Ovary (tissue), 3 donors: ENCODE measurements at regions not wholly inside any gene's neighbourhood (a gene's known extent, or its start where the extent isn't known, plus 50 kb on each side); places are given as distances from the start of the nearest gene placed in this dataset.
"Not testable (repeated sequence)": the region's sequence is repeated elsewhere in the genome, so short reads cannot be mapped to it uniquely, and the experiment has no call there.

Source experiments
- CTCF ChIP-seq, 3 donors: fragments of 450-650 bp in 2 of 3; fragments of 200-600 bp in 1 of 3; IDR thresholded peaks; one replicate each; pipeline versions ENCODE4 v1.5.1 to v1.8.0; 2016 to 2022; ENCODE audit warnings: antibody characterized with exemption in 3 of 3, mild to moderate bottlenecking in 1 of 3
- POLR2A ChIP-seq: fragments of 450-650 bp; IDR thresholded peaks from one replicate; pipeline ENCODE4 v1.6.1; 2017; ENCODE audit warnings: antibody characterized with exemption, mild to moderate bottlenecking, moderate library complexity
- donor health status: DM: no; HTN: no; CAD: no.

DNA sequence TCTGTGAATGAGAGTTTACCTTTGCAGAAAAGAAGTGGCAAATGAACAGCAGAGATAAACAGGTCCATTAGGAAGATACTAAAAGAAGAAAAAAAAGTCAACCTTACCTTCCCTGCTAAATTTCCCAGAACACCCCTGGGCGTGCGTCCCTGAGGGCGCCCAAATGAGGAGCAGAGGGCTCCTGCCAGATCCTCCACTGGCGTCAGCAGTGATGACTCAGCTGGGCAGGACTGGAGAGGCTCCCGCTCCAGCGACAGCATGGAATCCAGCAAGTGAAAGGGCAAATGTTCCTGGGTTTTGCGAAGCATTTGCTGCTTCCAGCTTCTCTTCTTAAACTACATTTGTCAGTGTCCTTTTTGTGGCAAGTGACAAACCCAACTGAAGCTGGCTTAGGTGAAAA is 314.4 kb downstream of the ADGRD1 start:
- not testable (repeated sequence) for TF ChIP-seq CTCF (IDR thresholded peaks at IDR 0.05); POLR2A
